Muscle of arm (tissue), 1 donor: ENCODE measurements at regions not wholly inside any gene's neighbourhood (a gene's known extent, or its start where the extent isn't known, plus 50 kb on each side); places are given as distances from the start of the nearest gene placed in this dataset.

Source experiments
- DNase-seq: peaks from one replicate; pipeline ENCODE4 v3.0.0-alpha.2; 2013

DNA sequence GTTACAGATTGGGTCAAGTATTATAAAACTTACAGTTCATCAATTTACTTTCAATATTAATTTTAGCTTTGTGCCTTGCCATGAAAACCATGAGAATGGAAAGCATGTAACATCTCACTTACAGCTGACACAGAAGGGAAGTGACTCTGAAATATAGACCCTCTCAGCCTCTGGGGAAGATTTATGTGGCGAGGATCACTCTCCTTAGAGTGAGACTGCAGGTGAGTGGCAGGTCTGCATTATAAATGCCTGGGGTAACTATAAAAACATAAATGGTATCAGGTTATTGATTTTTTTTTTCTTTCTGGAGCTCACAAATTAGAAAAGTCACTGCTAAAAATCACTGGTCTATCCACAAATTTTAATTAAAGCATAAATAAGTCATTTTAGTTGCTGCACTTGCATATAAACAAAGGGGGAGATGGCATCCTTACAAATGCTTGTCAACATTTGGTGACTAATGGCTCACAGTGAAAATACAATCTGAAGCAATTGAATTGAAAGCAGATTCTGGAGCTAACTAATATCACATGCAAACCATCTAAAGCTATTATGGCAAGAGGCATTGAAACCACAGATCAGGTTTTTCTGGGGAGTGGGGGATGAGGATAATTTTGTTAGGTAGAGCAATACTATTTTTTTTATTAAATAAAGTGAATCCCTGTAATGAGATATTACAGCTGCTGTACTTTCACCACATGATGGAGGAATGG is 200.9 kb downstream of the TM2D1 start:
- DNase-seq: no peak

DNA sequence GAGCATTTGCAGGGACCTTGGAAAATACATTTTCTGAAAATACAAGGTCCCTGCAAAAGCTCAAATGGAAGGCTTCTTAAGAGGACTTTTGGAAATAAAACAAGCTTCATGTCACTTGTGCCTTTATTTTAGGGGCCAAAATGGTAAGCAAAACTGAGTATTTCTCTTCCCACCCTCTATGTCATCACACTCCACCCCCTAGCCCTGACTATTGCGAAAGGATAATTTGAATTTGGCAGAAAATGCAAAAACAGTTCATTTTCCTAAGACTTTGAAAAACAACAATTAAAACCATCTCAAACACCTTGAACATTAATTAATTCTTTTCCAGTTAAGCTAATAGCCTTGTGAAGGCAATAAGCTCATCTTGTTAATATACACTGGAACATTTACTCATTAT is 201.7 kb downstream of the TM2D1 start:
- no peak for DNase-seq

DNA sequence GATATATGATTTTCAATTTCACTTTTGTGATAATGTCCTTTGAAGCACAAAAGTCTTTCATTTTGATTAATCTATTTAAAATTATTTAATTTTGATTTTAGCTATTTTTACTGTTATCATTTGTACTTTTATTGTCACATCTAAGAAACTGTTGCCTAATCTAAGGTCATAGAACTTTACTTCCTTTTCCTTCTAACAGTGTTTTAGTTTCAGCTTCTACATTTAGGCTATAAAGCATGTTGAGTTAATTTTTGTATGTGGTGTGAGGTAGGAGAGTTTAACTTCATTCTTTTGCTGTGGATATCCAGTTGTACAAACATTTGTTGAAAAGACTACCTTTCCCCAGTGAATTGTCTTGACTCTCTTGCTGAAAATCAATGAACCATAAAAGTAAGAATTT is 204.5 kb downstream of the TM2D1 start:
- DNase-seq: no peak

DNA sequence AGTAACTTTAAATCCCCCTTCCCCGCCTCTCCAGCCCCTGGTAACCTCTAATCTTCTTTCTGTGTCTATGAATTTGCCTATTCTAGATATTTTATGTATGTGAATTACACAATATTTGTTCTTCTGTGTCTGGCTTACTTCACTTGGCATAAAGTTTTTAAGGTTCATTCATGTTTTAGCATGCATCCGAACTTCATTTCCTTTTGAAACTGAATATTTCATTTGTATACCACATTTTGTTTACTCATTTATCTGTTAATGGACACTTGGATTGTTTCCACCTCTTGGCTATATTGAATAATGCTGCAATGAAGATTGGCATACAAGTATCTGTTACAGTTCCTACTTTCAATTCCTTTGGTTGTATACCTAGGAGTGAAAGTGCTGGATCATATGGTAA is 205.3 kb downstream of the TM2D1 start:
- DNase-seq: no peak

DNA sequence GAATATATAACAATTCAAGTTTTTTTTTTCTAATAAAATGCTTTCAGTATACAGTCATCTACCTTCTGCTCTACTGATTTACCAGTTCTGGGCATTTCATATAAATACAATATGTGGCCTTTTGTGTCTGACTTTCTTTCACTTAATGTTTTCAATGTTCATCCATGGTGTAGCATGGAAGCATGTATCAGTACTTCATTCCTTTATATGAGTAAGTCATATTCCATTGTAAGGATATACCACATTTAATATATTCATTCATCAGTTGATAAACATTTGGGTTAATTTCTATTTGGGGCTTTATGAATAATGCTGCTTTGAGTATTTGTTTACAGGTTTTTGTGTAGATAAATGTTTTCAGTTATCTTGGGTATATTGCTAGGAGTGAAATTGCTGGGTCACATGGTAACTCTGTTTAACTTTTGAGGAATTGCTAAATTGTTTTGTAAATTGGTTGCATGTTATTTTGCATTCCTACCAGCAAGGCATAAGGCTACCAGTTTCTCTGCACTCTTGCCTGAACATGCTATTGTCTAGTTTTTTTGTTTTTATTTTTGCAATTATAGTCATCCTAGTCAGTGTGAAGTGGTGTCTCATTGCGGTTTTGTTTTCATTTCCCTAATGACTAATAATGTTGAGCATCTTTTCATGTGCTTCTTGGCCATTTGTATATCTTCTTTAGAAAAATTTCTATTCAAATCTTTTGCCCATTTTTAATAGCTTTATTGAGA is 206.1 kb downstream of the TM2D1 start:
- DNase-seq: no peak

DNA sequence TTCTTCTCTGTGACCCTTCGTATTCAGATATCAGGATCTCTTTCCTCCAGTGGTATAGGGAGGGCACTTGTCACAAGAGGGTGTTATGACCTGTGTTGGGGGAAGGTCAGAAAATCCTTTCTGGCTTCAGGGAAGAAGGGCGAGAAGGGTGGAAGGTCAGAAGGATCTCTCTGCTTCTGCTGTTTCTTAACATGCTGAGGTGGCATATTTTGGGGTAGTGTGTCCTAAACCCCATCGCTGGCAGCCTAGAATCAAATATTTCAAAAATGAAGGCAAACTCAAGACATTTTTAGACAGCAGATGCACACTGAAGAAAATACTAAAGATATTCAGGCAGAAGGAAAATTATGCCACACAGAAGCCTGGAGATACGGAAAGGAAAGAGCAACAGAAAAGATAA is 207.6 kb downstream of the TM2D1 start:
- no peak for DNase-seq

DNA sequence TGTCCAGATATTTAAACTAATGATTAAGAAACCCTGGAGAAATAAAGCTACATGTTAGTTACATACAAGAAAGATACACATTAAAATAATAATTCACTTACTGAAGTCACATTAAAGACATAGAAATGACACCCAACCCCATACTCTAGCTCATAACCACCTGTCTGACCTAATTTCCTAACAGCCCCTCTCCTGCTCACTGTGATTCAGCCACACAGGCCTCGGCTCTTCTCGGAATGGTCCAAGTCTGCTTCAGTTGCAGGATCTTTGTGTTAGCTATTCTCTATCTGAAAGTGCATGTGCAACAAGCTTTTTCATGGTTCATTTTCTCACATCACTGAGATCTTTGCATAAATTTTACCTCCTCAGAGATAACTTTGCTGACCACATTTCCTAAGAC is 209.8 kb downstream of the TM2D1 start:
- no peak for DNase-seq
